ENCODE measurements at regions not wholly inside any gene's neighbourhood (a gene's known extent, or its start where the extent isn't known, plus 50 kb on each side); places are given as distances from the start of the nearest gene placed in this dataset.

DNA sequence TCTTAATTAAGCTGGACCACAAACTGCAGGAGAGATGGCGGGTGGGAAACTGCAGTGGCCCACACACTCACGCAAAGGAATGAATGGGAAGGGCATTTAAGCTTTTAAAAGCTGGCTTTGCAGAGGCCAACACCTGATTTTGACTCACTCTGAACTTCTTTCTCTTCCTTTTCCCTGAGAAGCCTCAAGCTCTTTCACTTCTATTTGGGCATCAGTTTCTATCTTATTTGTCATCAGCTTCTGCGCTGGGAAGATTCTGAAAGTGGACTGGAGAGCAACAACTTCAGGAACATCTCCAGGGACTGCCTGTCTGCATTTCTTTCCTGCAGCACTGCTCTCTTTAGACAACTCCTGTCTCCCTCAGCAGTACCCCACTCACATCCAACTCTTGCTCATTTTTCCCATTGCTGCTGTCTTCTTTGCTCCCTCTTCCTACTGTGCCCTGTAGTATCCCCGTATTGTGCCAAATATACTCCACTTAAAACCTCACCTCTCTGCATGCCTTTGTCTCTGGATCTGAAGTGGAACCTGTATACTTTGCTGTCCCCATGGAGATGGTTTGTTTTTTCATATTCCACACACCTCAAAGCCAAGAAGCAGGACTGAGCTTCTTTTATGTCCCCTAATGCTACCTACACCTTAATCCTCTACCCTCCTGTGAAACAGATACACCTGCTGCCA is 143.3 kb upstream of the JUN start:
- POLR2A ChIA-PET: no interaction called here
- Histone ChIP-seq H3K4me1 (ENCODE audit: control insufficient read depth, insufficient read depth, low read length) (no peaks in the 10 kb centered on the region), H3K27ac (ENCODE audit: low read length) (no peak overlapping the region), H3K9me3 (ENCODE audit: control insufficient read depth, insufficient read depth, low read depth, low read length) (no peaks in the 10 kb centered on the region), H3K27me3 (ENCODE audit: control insufficient read depth, insufficient read depth, low read length) (no peaks in the 10 kb centered on the region), H3K36me3 (ENCODE audit: control insufficient read depth, insufficient read depth, low read length) (no peaks in the 10 kb centered on the region), H3K4me3 (ENCODE audit: low read depth in 2 of 2, low read length in 2 of 2) (no peak overlapping the region)
- DNase-seq (ENCODE audit: low read depth, low spot score) (no peak), ATAC-seq (no peak)
- TF ChIP-seq, protein P1, sequence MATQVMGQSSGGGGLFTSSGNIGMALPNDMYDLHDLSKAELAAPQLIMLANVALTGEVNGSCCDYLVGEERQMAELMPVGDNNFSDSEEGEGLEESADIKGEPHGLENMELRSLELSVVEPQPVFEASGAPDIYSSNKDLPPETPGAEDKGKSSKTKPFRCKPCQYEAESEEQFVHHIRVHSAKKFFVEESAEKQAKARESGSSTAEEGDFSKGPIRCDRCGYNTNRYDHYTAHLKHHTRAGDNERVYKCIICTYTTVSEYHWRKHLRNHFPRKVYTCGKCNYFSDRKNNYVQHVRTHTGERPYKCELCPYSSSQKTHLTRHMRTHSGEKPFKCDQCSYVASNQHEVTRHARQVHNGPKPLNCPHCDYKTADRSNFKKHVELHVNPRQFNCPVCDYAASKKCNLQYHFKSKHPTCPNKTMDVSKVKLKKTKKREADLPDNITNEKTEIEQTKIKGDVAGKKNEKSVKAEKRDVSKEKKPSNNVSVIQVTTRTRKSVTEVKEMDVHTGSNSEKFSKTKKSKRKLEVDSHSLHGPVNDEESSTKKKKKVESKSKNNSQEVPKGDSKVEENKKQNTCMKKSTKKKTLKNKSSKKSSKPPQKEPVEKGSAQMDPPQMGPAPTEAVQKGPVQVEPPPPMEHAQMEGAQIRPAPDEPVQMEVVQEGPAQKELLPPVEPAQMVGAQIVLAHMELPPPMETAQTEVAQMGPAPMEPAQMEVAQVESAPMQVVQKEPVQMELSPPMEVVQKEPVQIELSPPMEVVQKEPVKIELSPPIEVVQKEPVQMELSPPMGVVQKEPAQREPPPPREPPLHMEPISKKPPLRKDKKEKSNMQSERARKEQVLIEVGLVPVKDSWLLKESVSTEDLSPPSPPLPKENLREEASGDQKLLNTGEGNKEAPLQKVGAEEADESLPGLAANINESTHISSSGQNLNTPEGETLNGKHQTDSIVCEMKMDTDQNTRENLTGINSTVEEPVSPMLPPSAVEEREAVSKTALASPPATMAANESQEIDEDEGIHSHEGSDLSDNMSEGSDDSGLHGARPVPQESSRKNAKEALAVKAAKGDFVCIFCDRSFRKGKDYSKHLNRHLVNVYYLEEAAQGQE (IDR thresholded peaks at IDR 0.05; ENCODE audit: insufficient read depth in 1 of 2, low read depth in 2 of 2, low read length in 1 of 2): no peak
- TF ChIP-seq SIN3A (IDR thresholded peaks at IDR 0.05; ENCODE audit: borderline replicate concordance, insufficient read depth, low read depth, low read length): no peak
- TF ChIP-seq, protein P2, sequence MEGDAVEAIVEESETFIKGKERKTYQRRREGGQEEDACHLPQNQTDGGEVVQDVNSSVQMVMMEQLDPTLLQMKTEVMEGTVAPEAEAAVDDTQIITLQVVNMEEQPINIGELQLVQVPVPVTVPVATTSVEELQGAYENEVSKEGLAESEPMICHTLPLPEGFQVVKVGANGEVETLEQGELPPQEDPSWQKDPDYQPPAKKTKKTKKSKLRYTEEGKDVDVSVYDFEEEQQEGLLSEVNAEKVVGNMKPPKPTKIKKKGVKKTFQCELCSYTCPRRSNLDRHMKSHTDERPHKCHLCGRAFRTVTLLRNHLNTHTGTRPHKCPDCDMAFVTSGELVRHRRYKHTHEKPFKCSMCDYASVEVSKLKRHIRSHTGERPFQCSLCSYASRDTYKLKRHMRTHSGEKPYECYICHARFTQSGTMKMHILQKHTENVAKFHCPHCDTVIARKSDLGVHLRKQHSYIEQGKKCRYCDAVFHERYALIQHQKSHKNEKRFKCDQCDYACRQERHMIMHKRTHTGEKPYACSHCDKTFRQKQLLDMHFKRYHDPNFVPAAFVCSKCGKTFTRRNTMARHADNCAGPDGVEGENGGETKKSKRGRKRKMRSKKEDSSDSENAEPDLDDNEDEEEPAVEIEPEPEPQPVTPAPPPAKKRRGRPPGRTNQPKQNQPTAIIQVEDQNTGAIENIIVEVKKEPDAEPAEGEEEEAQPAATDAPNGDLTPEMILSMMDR (IDR thresholded peaks at IDR 0.05): no peak
- TF ChIP-seq POLR2AphosphoS5 (IDR thresholded peaks at IDR 0.05; ENCODE audit: low read depth, low read length): no peak
- TF ChIP-seq TCF7L2 (IDR thresholded peaks at IDR 0.05; ENCODE audit: low read depth, low read length): no peak
- intact Hi-C loops (cut with micrococcal nuclease; ENCODE audit: unreplicated experiment): no loop called here
- BruUV-seq (replicated peaks): no TSS peak
- CTCF ChIA-PET: no interaction called here
- in situ Hi-C loops (cut with HindIII; ENCODE audit: low pct_unique_long_range_greater_than_20kb, low sequenced_read_pairs): no loop called here

DNA sequence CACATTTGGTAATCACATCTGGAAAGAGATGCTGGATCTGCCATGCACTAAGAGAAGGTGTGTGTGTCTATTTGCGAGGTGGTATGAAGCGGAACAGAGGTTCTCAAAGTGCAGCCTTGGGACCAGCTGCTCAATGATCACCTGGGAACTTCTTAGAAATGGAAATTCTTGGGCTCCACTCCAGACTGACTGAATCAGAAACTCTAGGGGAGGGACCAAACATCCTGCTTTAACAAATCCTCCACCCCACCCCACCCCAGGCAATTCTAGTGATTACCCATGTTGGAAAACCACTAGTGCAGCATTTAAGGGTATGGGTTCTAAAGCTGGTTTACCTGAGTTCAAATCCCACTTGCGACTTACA is 143.9 kb upstream of the JUN start:
- in situ Hi-C loops (cut with HindIII; ENCODE audit: low pct_unique_long_range_greater_than_20kb, low sequenced_read_pairs): no loop called here
- TF ChIP-seq TCF7L2 (IDR thresholded peaks at IDR 0.05; ENCODE audit: low read depth, low read length): no peak
- no peak for TF ChIP-seq SIN3A (IDR thresholded peaks at IDR 0.05; ENCODE audit: borderline replicate concordance, insufficient read depth, low read depth, low read length)
- TF ChIP-seq, protein P2 (IDR thresholded peaks at IDR 0.05): no peak
- TF ChIP-seq, protein P1 (IDR thresholded peaks at IDR 0.05; ENCODE audit: insufficient read depth in 1 of 2, low read depth in 2 of 2, low read length in 1 of 2): no peak
- no peak for TF ChIP-seq POLR2AphosphoS5 (IDR thresholded peaks at IDR 0.05; ENCODE audit: low read depth, low read length)
- ATAC-seq (no peak), DNase-seq (ENCODE audit: low read depth, low spot score) (no peak)
- no TSS peak for BruUV-seq (replicated peaks)
- H3K27me3 ChIP-seq (ENCODE audit: control insufficient read depth, insufficient read depth, low read length): no peaks in the 10 kb centered on the region
- H3K4me1 ChIP-seq (ENCODE audit: control insufficient read depth, insufficient read depth, low read length): peaks cover 3% of the 10 kb centered on the region; the same call in 1 of the 2 replicates
- no peaks in the 10 kb centered on the region for H3K9me3 ChIP-seq (ENCODE audit: control insufficient read depth, insufficient read depth, low read depth, low read length)
- H3K27ac ChIP-seq (ENCODE audit: low read length): no peak overlapping the region
- H3K36me3 ChIP-seq (ENCODE audit: control insufficient read depth, insufficient read depth, low read length): no peaks in the 10 kb centered on the region
- CTCF ChIA-PET: no interaction called here
- POLR2A ChIA-PET: no interaction called here
- intact Hi-C loops (cut with micrococcal nuclease; ENCODE audit: unreplicated experiment): no loop called here
- H3K4me3 ChIP-seq (ENCODE audit: low read depth in 2 of 2, low read length in 2 of 2): no peak overlapping the region
